Esophagus muscularis mucosa (tissue), 3 donors: ENCODE measurements at regions not wholly inside any gene's neighbourhood (a gene's known extent, or its start where the extent isn't known, plus 50 kb on each side); places are given as distances from the start of the nearest gene placed in this dataset.

Experiments used
- CTCF ChIP-seq, 3 experiments: fragments of 200-600 bp in 2 of 3; fragments of 450-650 bp in 1 of 3; sonication (generic) in 2 of 3; IDR thresholded peaks; one replicate each; pipeline ENCODE4 v1.5.1; 2017 to 2019; ENCODE audit warnings: antibody characterized with exemption in 3 of 3, mild to moderate bottlenecking in 2 of 3, moderate library complexity in 1 of 3
- POLR2A ChIP-seq: fragments of 450-650 bp; IDR thresholded peaks from one replicate; pipeline ENCODE4 v1.6.1; 2017; ENCODE audit warnings: antibody characterized with exemption, moderate library complexity, mild to moderate bottlenecking, low read depth
- POLR2AphosphoS5 ChIP-seq, 2 donors: sonication (generic); formaldehyde crosslinking; IDR thresholded peaks; one replicate each; pipeline ENCODE4 v1.6.1; 2017; ENCODE audit warnings: antibody characterized with exemption in 2 of 2

- TF ChIP-seq CTCF (IDR thresholded peaks at IDR 0.05) (no peak), POLR2A (no peak), POLR2AphosphoS5 (IDR thresholded peaks at IDR 0.05) (no peak)
Observed at GRCh38 chr10:125605167-125605566, 77.8 kb downstream of the TEX36 start.
